GM18505 (cell line): ENCODE measurements at regions not wholly inside any gene's neighbourhood (a gene's known extent, or its start where the extent isn't known, plus 50 kb on each side); places are given as distances from the start of the nearest gene placed in this dataset.
"Not testable (repeated sequence)": the region's sequence is repeated elsewhere in the genome, so short reads cannot be mapped to it uniquely, and the experiment has no call there.

ENCODE experiments used
- ATAC-seq: cut with Tn5 transposase; IDR thresholded peaks from one replicate; pipeline ENCODE4 v1.9.1; 2021; ENCODE audit not compliant: unreplicated experiment
- POLR2A ChIP-seq: IDR thresholded peaks from 4 replicates; pipeline ENCODE4 v1.6.1; 2011; ENCODE audit warnings: borderline replicate concordance; ENCODE audit not compliant: insufficient read depth, insufficient read length; ENCODE audit errors: extremely low read depth

- no peak for ATAC-seq
- no peak for TF ChIP-seq POLR2A
Observed at GRCh38 chr7:42588876-42589275, 323.0 kb downstream of the C7orf25 start.

- no peak for TF ChIP-seq POLR2A
- ATAC-seq, result no peak
Observed at GRCh38 chr7:42587806-42588205, 324.1 kb downstream of the C7orf25 start.

GRCh38 chr7:42580061-42580460 lies 331.8 kb downstream of the C7orf25 start:
- TF ChIP-seq POLR2A, result no peak
- no peak for ATAC-seq

- ATAC-seq, result no peak
- TF ChIP-seq POLR2A, result no peak
Observed at GRCh38 chr7:42575171-42575570, 336.7 kb downstream of the C7orf25 start.

GRCh38 chr7:42574685-42575084 lies 337.2 kb downstream of the C7orf25 start:
- TF ChIP-seq POLR2A, result no peak
- no peak for ATAC-seq

- ATAC-seq, result no peak
- no peak for TF ChIP-seq POLR2A
Observed at GRCh38 chr7:42573881-42574672, 337.1 kb upstream of the GLI3 start.

- no peak for ATAC-seq
- no peak for TF ChIP-seq POLR2A
Observed at GRCh38 chr7:42572561-42572960, 335.6 kb upstream of the GLI3 start.

- TF ChIP-seq POLR2A, result no peak
- no peak for ATAC-seq
Observed at GRCh38 chr7:42572056-42572455, 335.0 kb upstream of the GLI3 start.

GRCh38 chr7:42570944-42571343 lies 333.9 kb upstream of the GLI3 start:
- ATAC-seq, result no peak
- TF ChIP-seq POLR2A, result no peak

- ATAC-seq, result no peak
- TF ChIP-seq POLR2A, result no peak
Observed at GRCh38 chr7:42567051-42567450, 330.0 kb upstream of the GLI3 start.

GRCh38 chr7:42561797-42562196 lies 324.8 kb upstream of the GLI3 start:
- no peak for ATAC-seq
- no peak for TF ChIP-seq POLR2A

GRCh38 chr7:42560866-42561265 lies 323.9 kb upstream of the GLI3 start:
- TF ChIP-seq POLR2A, result no peak
- ATAC-seq, result no peak

GRCh38 chr7:42554932-42555331 lies 317.9 kb upstream of the GLI3 start:
- ATAC-seq, result not testable (repeated sequence)

- no peak for ATAC-seq
- TF ChIP-seq POLR2A, result no peak
Observed at GRCh38 chr7:42552227-42552626, 315.2 kb upstream of the GLI3 start.
